HG02763 (cell line): ENCODE measurements at regions not wholly inside any gene's neighbourhood (a gene's known extent, or its start where the extent isn't known, plus 50 kb on each side); places are given as distances from the start of the nearest gene placed in this dataset.
"Not testable (repeated sequence)": the region's sequence is repeated elsewhere in the genome, so short reads cannot be mapped to it uniquely, and the experiment has no call there.

Source experiments
- ATAC-seq: cut with Tn5 transposase; IDR thresholded peaks from one replicate; pipeline ENCODE4 v1.9.1; 2021; ENCODE audit warnings: mild to moderate bottlenecking, moderate library complexity; ENCODE audit not compliant: unreplicated experiment

DNA sequence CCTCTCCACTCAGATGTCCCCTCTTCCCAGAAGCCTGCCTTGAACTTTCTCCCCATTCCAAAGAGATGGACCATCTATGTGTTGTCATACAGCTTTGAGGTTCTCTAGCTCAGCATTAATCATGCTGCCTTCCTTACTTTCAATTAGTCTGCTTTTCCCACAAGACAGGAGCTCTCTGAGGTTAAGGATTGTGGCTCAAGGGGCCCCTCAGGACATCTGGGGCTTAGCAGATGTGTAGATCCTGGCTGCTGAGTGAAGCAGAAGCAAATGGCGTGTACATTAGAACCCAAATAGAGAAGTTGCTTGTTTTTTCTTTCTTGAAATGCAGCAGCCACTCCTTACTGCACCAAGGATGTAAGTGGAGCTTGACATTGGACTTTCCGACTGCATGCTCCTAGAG is 330.5 kb upstream of the TNRC6C start:
- no peak for ATAC-seq

GRCh38 chr17:77629284-77629683 is 329.2 kb upstream of the TNRC6C start:
- not testable (repeated sequence) for ATAC-seq

DNA sequence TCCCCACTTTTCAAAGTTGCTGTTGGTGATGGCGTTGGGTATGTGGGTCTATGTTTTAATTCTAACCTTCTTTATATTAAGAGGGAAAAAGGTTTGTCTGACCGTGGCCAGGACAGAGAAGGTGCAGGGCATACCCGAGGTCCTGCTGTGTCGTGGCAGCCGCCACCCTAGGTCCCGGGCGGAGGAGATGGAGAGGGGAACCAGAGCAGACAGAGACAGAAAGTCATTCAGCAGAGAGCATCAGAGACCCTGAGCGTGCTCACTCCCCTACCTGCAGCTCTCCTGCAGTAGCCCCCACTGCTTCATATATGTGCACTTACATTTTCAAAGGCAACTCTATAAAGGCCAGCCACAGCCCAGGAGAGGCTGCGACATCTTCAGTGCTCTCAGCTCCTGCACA is 327.2 kb upstream of the TNRC6C start:
- no peak for ATAC-seq

DNA sequence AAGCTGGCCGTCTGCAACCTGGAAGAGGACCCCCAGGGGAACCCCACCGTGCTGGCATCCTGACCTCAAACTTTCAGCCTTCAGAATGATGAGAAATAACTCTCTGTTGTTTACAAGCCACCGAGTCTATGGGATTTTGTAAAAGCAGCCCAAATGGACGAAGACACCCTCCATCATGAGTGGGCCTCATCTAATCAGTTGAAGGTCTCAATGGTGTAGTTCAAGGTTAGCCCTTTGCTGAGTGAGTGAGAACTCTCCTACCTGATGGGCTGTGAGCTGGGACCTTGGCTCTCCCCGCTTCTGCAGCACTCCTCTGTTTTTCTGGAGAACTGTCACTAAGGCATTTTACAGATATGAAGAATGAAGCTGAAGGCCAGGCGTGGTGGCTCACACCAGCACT is 325.9 kb upstream of the TNRC6C start:
- no peak for ATAC-seq

- peak; percentile 54 for ATAC-seq
Measured at GRCh38 chr17:77634710-77635109, 323.8 kb upstream of the TNRC6C start.

- no peak for ATAC-seq
Measured at GRCh38 chr17:77635176-77635575, 323.3 kb upstream of the TNRC6C start.

GRCh38 chr17:77635785-77636184 is 322.7 kb upstream of the TNRC6C start:
- not testable (repeated sequence) for ATAC-seq

- ATAC-seq, result no peak
Measured at GRCh38 chr17:77636835-77637817, 321.4 kb upstream of the TNRC6C start.

- ATAC-seq, result no peak
Measured at GRCh38 chr17:77637818-77638575, 320.5 kb upstream of the TNRC6C start.

GRCh38 chr17:77640252-77640651 is 318.3 kb upstream of the TNRC6C start:
- ATAC-seq, result no peak

GRCh38 chr17:77640916-77641605 is 317.4 kb upstream of the TNRC6C start:
- no peak for ATAC-seq

GRCh38 chr17:77641718-77642117 is 316.8 kb upstream of the TNRC6C start:
- ATAC-seq, result no peak

- no peak for ATAC-seq
Measured at GRCh38 chr17:77644181-77645071, 314.1 kb upstream of the TNRC6C start.

DNA sequence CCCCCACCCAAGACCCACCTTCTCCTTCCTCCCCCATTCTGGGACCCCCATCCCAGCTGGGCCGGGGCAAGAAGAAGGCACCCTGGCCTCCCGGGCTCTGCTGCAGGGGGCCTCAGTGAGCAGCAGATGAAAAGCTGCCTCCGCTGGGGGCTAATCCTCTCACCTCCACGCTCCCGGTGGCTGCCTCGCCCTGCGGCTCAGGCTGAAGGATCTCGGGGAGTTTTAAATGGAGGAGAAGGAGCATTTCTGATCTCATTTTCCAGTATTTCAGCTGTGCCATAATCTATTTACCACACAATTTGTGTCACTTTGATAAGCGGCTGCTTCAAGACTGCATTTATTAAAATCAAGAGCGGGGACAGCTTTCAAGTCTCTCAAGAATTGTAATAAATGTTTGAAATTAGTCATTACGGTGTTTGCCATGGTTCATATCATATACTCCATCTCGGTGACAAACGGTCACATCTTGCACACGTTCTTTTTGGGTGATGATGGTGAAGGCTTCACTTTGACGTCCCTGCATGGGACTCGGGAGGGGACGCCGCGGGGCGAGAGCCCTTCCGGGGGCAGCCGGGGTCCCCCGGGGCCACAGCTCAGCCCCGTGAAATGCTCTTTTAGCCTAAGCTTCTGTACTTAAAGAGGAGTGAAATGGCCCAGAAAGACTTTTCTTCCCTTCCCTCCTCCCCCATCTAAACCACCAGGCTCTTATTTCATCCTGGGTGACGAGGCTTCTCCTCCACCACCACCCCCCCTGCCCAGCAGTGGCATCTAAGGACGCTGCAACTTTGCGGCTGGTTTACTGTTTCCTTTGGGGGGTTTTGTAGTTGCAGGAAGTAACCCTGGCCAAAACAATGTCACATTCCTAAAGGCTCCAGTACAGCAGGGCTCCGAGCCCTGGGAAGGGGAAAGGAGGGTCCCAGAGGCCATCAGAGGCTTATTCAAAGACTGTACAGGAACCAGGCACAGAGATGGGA is 313.1 kb upstream of the TNRC6C start:
- no peak for ATAC-seq

DNA sequence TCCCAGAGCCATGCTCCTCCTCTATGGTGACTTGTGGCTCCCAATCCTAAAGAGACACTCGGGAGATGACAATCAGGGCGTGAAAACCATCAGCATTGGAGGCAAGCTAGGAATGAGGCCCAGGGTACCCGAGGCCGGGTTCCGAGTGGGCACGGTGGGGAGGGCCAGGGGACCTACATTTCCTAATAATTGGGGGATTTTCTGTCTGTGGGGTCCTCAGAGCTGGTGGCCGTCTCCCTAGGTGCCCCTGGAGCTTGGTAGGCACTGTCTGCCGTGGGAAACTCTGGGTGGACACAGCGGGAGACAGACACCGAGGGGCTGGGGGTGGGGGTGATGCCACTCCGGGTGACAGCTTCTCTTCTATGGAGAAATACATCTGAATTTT is 312.5 kb upstream of the TNRC6C start:
- ATAC-seq, result no peak

DNA sequence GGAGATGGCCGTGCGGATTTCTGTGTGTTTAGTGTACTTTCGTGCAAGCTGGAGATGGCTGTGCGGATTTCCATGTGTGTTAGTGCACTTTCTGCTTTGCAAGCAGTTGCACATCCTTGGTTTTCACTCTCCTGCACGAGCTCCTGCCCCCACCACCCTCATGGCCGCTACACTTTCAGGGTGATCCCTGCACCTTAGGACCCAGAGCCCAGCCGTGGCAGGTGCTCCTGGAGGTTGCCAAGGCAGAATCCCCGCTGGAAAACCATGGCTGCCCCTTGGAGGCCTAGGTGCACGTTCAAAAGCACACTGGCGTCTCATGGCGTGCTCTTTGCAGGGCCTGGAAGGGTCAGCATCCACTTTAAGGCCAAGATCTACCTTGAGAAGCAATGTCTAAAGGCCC is 311.0 kb upstream of the TNRC6C start:
- no peak for ATAC-seq

GRCh38 chr17:77649717-77650211 is 308.7 kb upstream of the TNRC6C start:
- no peak for ATAC-seq

DNA sequence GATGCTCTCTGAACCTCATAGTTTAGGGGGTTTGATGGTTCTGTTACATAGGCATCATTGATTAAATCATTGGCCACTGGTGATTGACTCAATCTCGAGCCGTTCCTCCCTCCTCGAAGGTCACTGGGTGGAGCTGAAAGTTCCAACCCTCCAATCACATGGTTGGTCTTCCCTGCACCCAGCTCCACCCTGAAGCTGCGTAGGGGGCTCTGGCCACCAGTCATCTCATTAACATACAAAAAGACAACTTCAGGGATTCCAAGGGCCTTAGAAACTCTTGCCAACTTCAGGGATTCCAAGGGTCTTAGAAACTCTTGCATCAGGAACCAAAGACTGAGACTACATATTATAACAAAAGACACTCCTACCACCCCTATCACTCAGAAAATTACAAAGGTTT is 306.5 kb upstream of the TNRC6C start:
- ATAC-seq, result no peak

DNA sequence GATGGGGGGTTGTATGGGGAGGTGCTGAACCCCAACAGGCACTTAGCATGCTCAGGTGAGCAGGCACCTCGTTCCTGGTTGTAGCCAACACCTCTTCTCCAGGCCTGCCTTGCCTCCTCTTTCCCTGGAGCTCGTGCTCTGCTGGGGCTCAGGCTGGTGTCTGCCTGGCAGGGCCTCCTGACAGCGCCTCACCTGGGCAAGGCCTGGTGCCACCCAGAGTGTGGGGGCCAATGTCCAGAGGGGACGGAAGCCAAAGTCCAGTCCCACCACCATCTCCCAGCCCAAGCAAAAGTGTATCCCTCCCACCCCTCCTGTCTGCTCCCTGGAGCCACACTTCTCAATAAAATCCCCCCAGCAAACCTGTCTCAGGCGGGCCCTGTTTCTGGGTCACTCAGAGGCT is 304.2 kb upstream of the TNRC6C start:
- ATAC-seq, result no peak
